ENCODE measurements at regions not wholly inside any gene's neighbourhood (a gene's known extent, or its start where the extent isn't known, plus 50 kb on each side); places are given as distances from the start of the nearest gene placed in this dataset.

DNA sequence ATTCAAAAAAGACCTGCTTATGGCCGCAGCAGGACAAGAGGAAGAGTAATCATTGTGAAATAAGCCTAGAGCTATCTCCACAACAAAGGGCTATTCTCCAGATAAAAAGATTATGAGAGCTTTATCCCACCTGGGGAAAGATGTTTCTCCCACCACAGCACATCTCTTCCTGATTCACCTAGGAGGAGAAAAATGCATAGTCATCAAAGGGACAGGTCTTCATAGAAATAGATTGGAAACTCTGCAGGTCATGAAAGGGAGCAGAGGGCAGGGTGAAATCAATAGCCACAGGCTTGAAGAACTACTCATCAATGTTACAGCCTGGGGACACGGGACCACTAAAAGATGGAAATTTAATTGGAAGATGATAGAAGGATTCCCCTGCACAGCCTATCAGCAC lies 453.8 kb upstream of the TMEM132C start:
- no peak for TF ChIP-seq CTCF (IDR thresholded peaks at IDR 0.05)
- no peak for TF ChIP-seq POLR2A (IDR thresholded peaks at IDR 0.05)
